H9 (cell line): ENCODE measurements at regions not wholly inside any gene's neighbourhood (a gene's known extent, or its start where the extent isn't known, plus 50 kb on each side); places are given as distances from the start of the nearest gene placed in this dataset.

ENCODE experiments used
- DNase-seq: peaks from one replicate; pipeline ENCODE4 v3.0.0-alpha.2; 2017
- H2AFZ ChIP-seq: one replicate; pipeline ENCODE4 v1.6.1; 2013; ENCODE audit warnings: mild to moderate bottlenecking, low read length, control low read depth, moderate library complexity
- H2AK5ac ChIP-seq: 2 replicates; pipeline ENCODE4 v1.6.1; 2013; ENCODE audit warnings: low read length, control low read depth, mixed read lengths; ENCODE audit not compliant: insufficient read length
- H2BK120ac ChIP-seq: one replicate; pipeline ENCODE4 v1.6.1; 2013; ENCODE audit warnings: low read depth, mild to moderate bottlenecking, low read length, control low read depth, inconsistent platforms; ENCODE audit not compliant: poor library complexity, severe bottlenecking
- H2BK12ac ChIP-seq: 2 replicates; pipeline ENCODE4 v1.6.1; 2013; ENCODE audit warnings: low read length, control low read depth, mixed read lengths, low read depth; ENCODE audit not compliant: insufficient read length
- H2BK15ac ChIP-seq: 2 replicates; pipeline ENCODE4 v1.6.1; 2013; ENCODE audit warnings: low read depth, low read length, control low read depth
- H2BK20ac ChIP-seq: one replicate; pipeline ENCODE4 v1.6.1; 2013; ENCODE audit warnings: low read depth, mild to moderate bottlenecking, low read length, control low read depth, inconsistent platforms; ENCODE audit not compliant: poor library complexity, severe bottlenecking
- H2BK5ac ChIP-seq: 2 replicates; pipeline ENCODE4 v1.6.1; 2013; ENCODE audit warnings: low read length, control low read depth, mixed read lengths; ENCODE audit not compliant: insufficient read length
- H3K14ac ChIP-seq: 2 replicates; pipeline ENCODE4 v1.6.1; 2013; ENCODE audit warnings: low read length, control low read depth; ENCODE audit not compliant: insufficient read depth
- H3K18ac ChIP-seq: 2 replicates; pipeline ENCODE4 v1.6.1; 2013; ENCODE audit warnings: low read depth, mild to moderate bottlenecking, mixed read lengths, low read length, control low read depth; ENCODE audit not compliant: insufficient read length
- H3K23ac ChIP-seq: 2 replicates; pipeline ENCODE4 v1.6.1; 2013; ENCODE audit warnings: low read length, control low read depth, mixed read lengths, low read depth; ENCODE audit not compliant: insufficient read length
- H3K23me2 ChIP-seq: 2 replicates; pipeline ENCODE4 v1.6.1; 2013; ENCODE audit warnings: low read depth, mild to moderate bottlenecking, mixed read lengths, low read length, control low read depth; ENCODE audit not compliant: insufficient read length, poor library complexity, severe bottlenecking
- H3K27ac ChIP-seq: 2 replicates; pipeline ENCODE4 v1.5.1; 2013; ENCODE audit warnings: low read length, control low read depth, mixed read lengths, low read depth; ENCODE audit not compliant: insufficient read length
- H3K27me3 ChIP-seq: 2 replicates; pipeline ENCODE4 v1.6.1; 2013; ENCODE audit warnings: low read length, control low read depth, inconsistent platforms; ENCODE audit not compliant: insufficient read depth
- H3K4ac ChIP-seq: 2 replicates; pipeline ENCODE4 v1.6.1; 2013; ENCODE audit warnings: low read depth, mild to moderate bottlenecking, control low read depth, inconsistent platforms, low read length, moderate library complexity
- H3K4me1 ChIP-seq: 2 replicates; pipeline ENCODE4 v1.6.1; 2013; ENCODE audit warnings: low read length, control low read depth, inconsistent platforms; ENCODE audit not compliant: insufficient read depth
- H3K4me2 ChIP-seq: 2 replicates; pipeline ENCODE4 v1.6.1; 2013; ENCODE audit warnings: low read length, control low read depth, mixed read lengths; ENCODE audit not compliant: insufficient read length, insufficient read depth
- H3K56ac ChIP-seq: 2 replicates; pipeline ENCODE4 v1.6.1; 2013; ENCODE audit warnings: low read depth, mild to moderate bottlenecking, mixed read lengths, low read length, control low read depth; ENCODE audit not compliant: insufficient read length
- H3K79me1 ChIP-seq: 2 replicates; pipeline ENCODE4 v1.6.1; 2013; ENCODE audit warnings: low read depth, mild to moderate bottlenecking, moderate library complexity, low read length, control low read depth, inconsistent platforms; ENCODE audit not compliant: insufficient read depth, poor library complexity, severe bottlenecking
- H3K79me2 ChIP-seq: 2 replicates; pipeline ENCODE4 v1.6.1; 2013; ENCODE audit warnings: low read length, control low read depth, inconsistent platforms; ENCODE audit not compliant: insufficient read depth
- H3K9ac ChIP-seq: 2 replicates; pipeline ENCODE4 v1.6.1; 2013; ENCODE audit warnings: low read length, control low read depth, mixed read lengths; ENCODE audit not compliant: insufficient read length; ENCODE audit errors: extremely low read depth
- H3K9me3 ChIP-seq: one replicate; pipeline ENCODE4 v1.6.1; 2013; ENCODE audit warnings: low read depth, low read length, inconsistent platforms; ENCODE audit not compliant: control insufficient read depth
- H3T11ph ChIP-seq: one replicate; pipeline ENCODE4 v1.6.1; 2013; ENCODE audit warnings: mild to moderate bottlenecking, low read length, control low read depth, inconsistent platforms
- H4K20me1 ChIP-seq: one replicate; pipeline ENCODE4 v1.6.1; 2013; ENCODE audit not compliant: control insufficient read depth, insufficient read length, insufficient read depth
- H4K5ac ChIP-seq: 2 replicates; pipeline ENCODE4 v1.6.1; 2013; ENCODE audit warnings: low read depth, mild to moderate bottlenecking, mixed read lengths, low read length, control low read depth; ENCODE audit not compliant: insufficient read length
- H4K8ac ChIP-seq: replicated peaks from 2 replicates; pipeline ENCODE4 v1.6.1; 2013; ENCODE audit warnings: low read length, control low read depth, mixed read lengths, low read depth; ENCODE audit not compliant: insufficient read length
- H4K91ac ChIP-seq: 2 replicates; pipeline ENCODE4 v1.6.1; 2013; ENCODE audit warnings: low read depth, mild to moderate bottlenecking, moderate library complexity, mixed read lengths, low read length, control low read depth; ENCODE audit not compliant: insufficient read length
- H3K27ac Mint-ChIP-seq, 3 experiments: 2 replicates in 2 of 3; 3 replicates in 1 of 3; pipeline ENCODE4 v1.8.0; 2020 to 2021; ENCODE audit warnings: mixed read lengths in 3 of 3, mild to moderate bottlenecking in 1 of 3, moderate library complexity in 1 of 3
- H3K27me3 Mint-ChIP-seq: 2 replicates; pipeline ENCODE4 v1.8.0; 2021; ENCODE audit warnings: low read depth, mild to moderate bottlenecking, moderate library complexity, mixed read lengths
- H3K36me3 Mint-ChIP-seq, 3 experiments: 2 replicates in 2 of 3; 3 replicates in 1 of 3; pipeline ENCODE4 v1.8.0; 2020 to 2021; ENCODE audit warnings: low read depth in 3 of 3, mixed read lengths in 3 of 3; ENCODE audit not compliant: insufficient read depth in 1 of 3
- H3K4me1 Mint-ChIP-seq, 2 experiments: 2 replicates each; pipeline ENCODE4 v1.8.0; 2020; ENCODE audit warnings: mixed read lengths in 2 of 2
- H3K4me3 Mint-ChIP-seq, 2 experiments: 2 replicates in 1 of 2; 3 replicates in 1 of 2; pipeline ENCODE4 v1.8.0; 2020 to 2021; ENCODE audit warnings: mild to moderate bottlenecking in 2 of 2, mixed read lengths in 2 of 2, moderate library complexity in 1 of 2
- H3K9me3 Mint-ChIP-seq, 2 experiments: 2 replicates in 1 of 2; 3 replicates in 1 of 2; pipeline ENCODE4 v1.8.0; 2020; ENCODE audit warnings: mild to moderate bottlenecking in 2 of 2, mixed read lengths in 2 of 2, moderate library complexity in 1 of 2
- CTCF ChIP-seq: fragments of 200-600 bp; sonication (generic); conservative IDR thresholded peaks from 3 replicates; pipeline ENCODE4 v1.8.0; 2021; ENCODE audit warnings: antibody characterized with exemption, mild to moderate bottlenecking
- WGBS: extraction: QIAGEN DNeasy Blood & Tissue Kit; methylation state at CpG from one replicate; pipeline ENCODE4 v1.1.7; 2013; ENCODE audit warnings: missing lambda C conversion rate, low lambda C conversion rate, mixed read lengths; ENCODE audit not compliant: insufficient read length; ENCODE audit errors: extremely low coverage; 5-methylcytosine and 5-hydroxymethylcytosine counted together

- no peaks in the 10 kb centered on the region for H3K23me2 ChIP-seq
- no peak overlapping the region for H2BK5ac ChIP-seq
- no peak overlapping the region for H2BK120ac ChIP-seq
- peaks cover 5% of the 10 kb centered on the region for H3K27me3 Mint-ChIP-seq
- H3K4me3 Mint-ChIP-seq: no peak overlapping the region
- H3K79me1 ChIP-seq: no peaks in the 10 kb centered on the region
- no peak overlapping the region for H3K4ac ChIP-seq
- peaks cover 4% of the 10 kb centered on the region; the same call in 1 of the 2 replicates for H3K4me1 ChIP-seq
- no peak overlapping the region for H2BK20ac ChIP-seq
- H2AK5ac ChIP-seq: no peak overlapping the region
- no peaks in the 10 kb centered on the region for H3K27me3 ChIP-seq
- H3K18ac ChIP-seq: no peak overlapping the region
- no peak for DNase-seq
- no peak overlapping the region for H2BK12ac ChIP-seq
- no peak overlapping the region for H3K4me2 ChIP-seq
- no CpG with 5 or more reads among the region's 5 CpGs for WGBS
- no peak overlapping the region for H4K5ac ChIP-seq
- peaks cover 4 to 5% of the 10 kb centered on the region in 2 experiments for H3K9me3 Mint-ChIP-seq
- H3K9me3 ChIP-seq: no peaks in the 10 kb centered on the region
- peaks cover 0 to 3% (median 0%) of the 10 kb centered on the region in 3 experiments; a peak in 2 of 7 replicates for H3K36me3 Mint-ChIP-seq
- H3K23ac ChIP-seq: no peak overlapping the region
- H3K27ac ChIP-seq: no peak overlapping the region
- H2AFZ ChIP-seq: no peak overlapping the region
- H4K8ac ChIP-seq: no peak overlapping the region
- no peak overlapping the region for H3K9ac ChIP-seq
- no peaks in the 10 kb centered on the region for H4K20me1 ChIP-seq
- peaks cover 4 to 9% of the 10 kb centered on the region in 2 experiments; a peak in 3 of 4 replicates for H3K4me1 Mint-ChIP-seq
- no peaks in the 10 kb centered on the region for H3K79me2 ChIP-seq
- H2BK15ac ChIP-seq: no peak overlapping the region
- no peak overlapping the region for H3K14ac ChIP-seq
- H4K91ac ChIP-seq: no peak overlapping the region
- H3T11ph ChIP-seq: no peak overlapping the region
- no peak for TF ChIP-seq CTCF
- no peak overlapping the region for H3K27ac Mint-ChIP-seq
- H3K56ac ChIP-seq: no peak overlapping the region
Observed at GRCh38 chr4:24392613-24393012, 191.7 kb downstream of the DHX15 start.
